Esophagus squamous epithelium (tissue), 5 donors: ENCODE measurements at regions not wholly inside any gene's neighbourhood (a gene's known extent, or its start where the extent isn't known, plus 50 kb on each side); places are given as distances from the start of the nearest gene placed in this dataset.

Source experiments
- DNase-seq: peaks from one replicate; lab custom pipeline; 2025; lab: John Stamatoyannopoulos, UW
- H3K27ac ChIP-seq, 4 donors: fragments of 200-600 bp; sonication (generic); one replicate each; pipeline ENCODE4 v1.5.1; 2016 to 2019; ENCODE audit warnings: mild to moderate bottlenecking in 1 of 4
- H3K27me3 ChIP-seq, 4 donors: fragments of 200-600 bp; sonication (generic); 1 replicate in 3 of 4; 2 replicates in 1 of 4; pipeline versions ENCODE4 v1.5.1 to v1.6.0; 2017 to 2021; ENCODE audit warnings: antibody characterized with exemption in 1 of 4
- H3K36me3 ChIP-seq, 3 donors: fragments of 200-600 bp; sonication (generic); one replicate each; pipeline ENCODE4 v1.5.1; 2016 to 2019
- H3K4me1 ChIP-seq, 3 donors: fragments of 200-600 bp; sonication (generic); one replicate each; pipeline ENCODE4 v1.5.1; 2017 to 2019
- H3K4me3 ChIP-seq, 4 donors: fragments of 200-600 bp; sonication (generic); 1 replicate in 3 of 4; 2 replicates in 1 of 4; pipeline ENCODE4 v1.5.1; 2016 to 2019; ENCODE audit warnings: mild to moderate bottlenecking in 2 of 4, moderate library complexity in 1 of 4
- H3K9me3 ChIP-seq, 3 donors: fragments of 200-600 bp; sonication (generic); one replicate each; pipeline ENCODE4 v1.5.1; 2016 to 2019
- POLR2A ChIP-seq, 4 donors: fragments of 450-650 bp; IDR thresholded peaks; one replicate each; pipeline ENCODE4 v1.6.1; 2017; ENCODE audit warnings: antibody characterized with exemption in 4 of 4, mild to moderate bottlenecking in 4 of 4, moderate library complexity in 3 of 4
- WGBS, 2 donors: methylation state at CpG; one replicate each; pipeline ENCODE4 v1.1.5; 2018; 5-methylcytosine and 5-hydroxymethylcytosine counted together
- intact Hi-C: fragments of 100-400 bp; cut with DNase I; formaldehyde crosslinking; loops from one replicate; pipeline ENCODE4 v1.15.0; 2022
- TF ChIP-seq, protein P1 (sequence below), 6 experiments: fragments of 450-650 bp in 4 of 6; fragments of 200-600 bp in 2 of 6; sonication (generic) in 2 of 6; IDR thresholded peaks; one replicate each; pipeline ENCODE4 v1.5.1; 2016 to 2019; ENCODE audit warnings: antibody characterized with exemption in 6 of 6, mild to moderate bottlenecking in 4 of 6, moderate library complexity in 4 of 6
- donor health status: DM: yes; HTN: yes; CAD: no.

GRCh38 chr17:27985306-27985705 lies 57.2 kb upstream of the NLK start:
- H3K36me3 ChIP-seq = no peaks in the 10 kb centered on the region
- WGBS, 2 donors = 33 to 41% methylated on average over 7 of the region's 7 CpGs
- peaks cover 0 to 3% (median 0%) of the 10 kb centered on the region in 3 donors for H3K4me1 ChIP-seq
- no peak overlapping the region for H3K4me3 ChIP-seq
- intact Hi-C loops = no loop called here
- peak overlapping the region in 2 of 4 donors; percentile 50 to 70 for H3K27ac ChIP-seq
- no peaks in the 10 kb centered on the region for H3K9me3 ChIP-seq
- no peak for DNase-seq
- peaks cover 0 to 22% (median 0%) of the 10 kb centered on the region in 4 donors for H3K27me3 ChIP-seq
- TF ChIP-seq, protein P1, sequence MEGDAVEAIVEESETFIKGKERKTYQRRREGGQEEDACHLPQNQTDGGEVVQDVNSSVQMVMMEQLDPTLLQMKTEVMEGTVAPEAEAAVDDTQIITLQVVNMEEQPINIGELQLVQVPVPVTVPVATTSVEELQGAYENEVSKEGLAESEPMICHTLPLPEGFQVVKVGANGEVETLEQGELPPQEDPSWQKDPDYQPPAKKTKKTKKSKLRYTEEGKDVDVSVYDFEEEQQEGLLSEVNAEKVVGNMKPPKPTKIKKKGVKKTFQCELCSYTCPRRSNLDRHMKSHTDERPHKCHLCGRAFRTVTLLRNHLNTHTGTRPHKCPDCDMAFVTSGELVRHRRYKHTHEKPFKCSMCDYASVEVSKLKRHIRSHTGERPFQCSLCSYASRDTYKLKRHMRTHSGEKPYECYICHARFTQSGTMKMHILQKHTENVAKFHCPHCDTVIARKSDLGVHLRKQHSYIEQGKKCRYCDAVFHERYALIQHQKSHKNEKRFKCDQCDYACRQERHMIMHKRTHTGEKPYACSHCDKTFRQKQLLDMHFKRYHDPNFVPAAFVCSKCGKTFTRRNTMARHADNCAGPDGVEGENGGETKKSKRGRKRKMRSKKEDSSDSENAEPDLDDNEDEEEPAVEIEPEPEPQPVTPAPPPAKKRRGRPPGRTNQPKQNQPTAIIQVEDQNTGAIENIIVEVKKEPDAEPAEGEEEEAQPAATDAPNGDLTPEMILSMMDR (IDR thresholded peaks at IDR 0.05) = no peak
- no peak for TF ChIP-seq POLR2A (IDR thresholded peaks at IDR 0.05)

DNA sequence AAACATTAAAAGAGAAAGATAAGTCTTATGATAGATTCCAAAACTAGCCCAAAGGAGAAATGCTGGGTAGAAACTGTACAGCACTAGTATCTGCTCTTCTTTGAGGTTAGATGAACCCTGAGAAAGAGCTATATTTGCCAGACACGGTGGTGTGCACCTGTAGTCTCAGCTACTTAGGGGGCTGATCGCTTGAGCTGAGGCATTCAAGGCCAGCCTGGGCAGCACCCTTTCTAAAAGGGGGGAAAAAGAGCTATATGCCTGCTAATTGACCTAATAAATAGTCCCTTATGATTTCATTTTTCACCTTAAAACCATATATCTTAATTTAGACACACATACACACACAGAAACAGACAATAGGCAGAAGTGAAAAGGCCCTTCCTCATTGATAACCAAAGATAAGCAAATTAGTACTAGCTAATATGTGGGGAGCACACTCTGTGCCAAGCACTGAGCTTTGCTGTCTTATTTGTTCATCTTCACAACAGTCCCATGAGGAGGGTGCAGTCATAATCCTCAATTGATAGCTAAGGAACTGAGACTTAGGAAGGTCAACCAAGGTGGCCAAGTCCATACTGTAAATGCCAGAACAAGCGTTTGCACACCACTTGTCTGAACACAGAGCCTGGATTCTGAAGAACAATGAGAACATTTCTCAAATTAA lies 56.6 kb upstream of the NLK start:
- Histone ChIP-seq H3K9me3 (no peaks in the 10 kb centered on the region), H3K4me1 (peaks cover 0 to 3% (median 0%) of the 10 kb centered on the region in 3 donors), H3K27ac (peak overlapping the region in 2 of 4 donors; percentile 50 to 70), H3K27me3 (peaks cover 0 to 22% (median 0%) of the 10 kb centered on the region in 4 donors), H3K4me3 (no peak overlapping the region), H3K36me3 (no peaks in the 10 kb centered on the region)
- TF ChIP-seq POLR2A (IDR thresholded peaks at IDR 0.05) = no peak
- TF ChIP-seq, protein P1 (IDR thresholded peaks at IDR 0.05) = no peak
- intact Hi-C loops = no loop called here
- no peak for DNase-seq
- 69 to 75% methylated on average over 3 of the region's 3 CpGs for WGBS, 2 donors

GRCh38 chr17:27986805-27987684 lies 55.4 kb upstream of the NLK start:
- DNase-seq = no peak
- Histone ChIP-seq H3K27ac (no peak overlapping the region), H3K36me3 (no peaks in the 10 kb centered on the region), H3K4me3 (no peak overlapping the region), H3K9me3 (no peaks in the 10 kb centered on the region), H3K27me3 (peaks cover 0 to 22% (median 0%) of the 10 kb centered on the region in 4 donors), H3K4me1 (peaks cover 0 to 3% (median 0%) of the 10 kb centered on the region in 3 donors)
- WGBS, 2 donors = 71 to 78% methylated on average over 8 to 9 of the region's 9 CpGs
- TF ChIP-seq, protein P1 (IDR thresholded peaks at IDR 0.05) = no peak
- TF ChIP-seq POLR2A (IDR thresholded peaks at IDR 0.05) = no peak
- intact Hi-C loops = no loop called here

GRCh38 chr17:27989046-27989445 lies 53.4 kb upstream of the NLK start:
- no peak for DNase-seq
- intact Hi-C loops = no loop called here
- WGBS, 2 donors = 53 to 55% methylated on average over 3 of the region's 3 CpGs

More at GRCh38 chr17:27989046-27989445, 53.4 kb upstream of the NLK start:
- H3K4me1 ChIP-seq = peaks cover 0 to 3% (median 0%) of the 10 kb centered on the region in 3 donors
- no peak overlapping the region for H3K4me3 ChIP-seq
- TF ChIP-seq POLR2A (IDR thresholded peaks at IDR 0.05) = no peak
- TF ChIP-seq, protein P1 (IDR thresholded peaks at IDR 0.05) = no peak
- H3K27ac ChIP-seq = no peak overlapping the region
- H3K9me3 ChIP-seq = no peaks in the 10 kb centered on the region
- no peaks in the 10 kb centered on the region for H3K36me3 ChIP-seq
- peaks cover 0 to 26% (median 0%) of the 10 kb centered on the region in 4 donors for H3K27me3 ChIP-seq
